CD4-positive, alpha-beta memory T cell (primary cell): ENCODE measurements at regions not wholly inside any gene's neighbourhood (a gene's known extent, or its start where the extent isn't known, plus 50 kb on each side); places are given as distances from the start of the nearest gene placed in this dataset.

ENCODE experiments used
- CTCF ChIA-PET: fragments of 350-600 bp; sonication (Branson Sonifier 250); formaldehyde crosslinking; loops from one replicate; lab custom pipeline; 2021; ENCODE audit warnings: inconsistent platforms; ENCODE audit not compliant: partially characterized antibody; lab: Charles Lee
- POLR2A ChIA-PET: fragments of 350-600 bp; sonication (Branson Sonifier 250); formaldehyde crosslinking; loops from one replicate; lab custom pipeline; 2021; ENCODE audit not compliant: partially characterized antibody; lab: Charles Lee
- DNase-seq, 5 donors: peaks; one replicate each; pipeline versions ENCODE4 v3.0.0 to v3.0.0-alpha.2; 2020 to 2022; ENCODE audit warnings: mixed read lengths in 1 of 5
- H3K27ac ChIP-seq: one replicate; pipeline ENCODE4 v1.7.0; 2013; ENCODE audit warnings: low read depth, low read length
- H3K27me3 ChIP-seq: 2 replicates; pipeline ENCODE4 v1.7.0; 2013; ENCODE audit warnings: mild to moderate bottlenecking, low read length, moderate library complexity; ENCODE audit not compliant: insufficient read depth
- H3K36me3 ChIP-seq: 2 replicates; pipeline ENCODE4 v1.7.0; 2013; ENCODE audit warnings: mild to moderate bottlenecking, low read length, moderate library complexity; ENCODE audit not compliant: insufficient read depth
- H3K4me1 ChIP-seq: 2 replicates; pipeline ENCODE4 v1.7.0; 2013; ENCODE audit warnings: mild to moderate bottlenecking, low read length, moderate library complexity; ENCODE audit not compliant: insufficient read depth
- H3K4me3 ChIP-seq, 2 donors: one replicate each; pipeline ENCODE4 v1.7.0; 2013; ENCODE audit warnings: low read length in 2 of 2, mild to moderate bottlenecking in 1 of 2
- H3K9me3 ChIP-seq, 2 donors: one replicate each; pipeline ENCODE4 v1.7.0; 2013; ENCODE audit warnings: low read length in 2 of 2, control low read depth in 1 of 2; ENCODE audit not compliant: control insufficient read depth in 1 of 2
- H3K27ac Mint-ChIP-seq, 7 donors: one replicate each; pipeline ENCODE4 v1.8.0; 2020 to 2021; ENCODE audit warnings: mixed read lengths in 7 of 7, mild to moderate bottlenecking in 6 of 7, inconsistent platforms in 3 of 7, moderate library complexity in 3 of 7
- H3K27me3 Mint-ChIP-seq, 2 donors: one replicate each; pipeline ENCODE4 v1.8.0; 2020 to 2021; ENCODE audit warnings: mixed read lengths in 2 of 2
- H3K36me3 Mint-ChIP-seq, 2 donors: one replicate each; pipeline ENCODE4 v1.8.0; 2020 to 2021; ENCODE audit warnings: mixed read lengths in 2 of 2, inconsistent platforms in 1 of 2, mild to moderate bottlenecking in 1 of 2
- H3K4me1 Mint-ChIP-seq, 4 donors: one replicate each; pipeline ENCODE4 v1.8.0; 2020 to 2021; ENCODE audit warnings: mixed read lengths in 4 of 4, mild to moderate bottlenecking in 1 of 4
- H3K4me3 Mint-ChIP-seq, 8 donors: one replicate each; pipeline ENCODE4 v1.8.0; 2020 to 2021; ENCODE audit warnings: mixed read lengths in 8 of 8, mild to moderate bottlenecking in 7 of 8, moderate library complexity in 6 of 8, inconsistent platforms in 3 of 8
- H3K9me3 Mint-ChIP-seq, 8 donors: one replicate each; pipeline ENCODE4 v1.8.0; 2020 to 2021; ENCODE audit warnings: mixed read lengths in 8 of 8, mild to moderate bottlenecking in 5 of 8, inconsistent platforms in 3 of 8, moderate library complexity in 1 of 8
- intact Hi-C: fragments of 100-400 bp; cut with micrococcal nuclease; formaldehyde crosslinking; loops from one replicate; pipeline ENCODE4 v1.15.1; 2023

- Histone ChIP-seq H3K27ac (no peak overlapping the region), H3K9me3 (no peaks in the 10 kb centered on the region), H3K4me3 (no peak overlapping the region), H3K27me3 (no peaks in the 10 kb centered on the region), H3K4me1 (no peaks in the 10 kb centered on the region), H3K36me3 (no peaks in the 10 kb centered on the region)
- Mint-ChIP-seq H3K4me1 (no peaks in the 10 kb centered on the region), H3K27me3 (peaks cover 0 to 2% of the 10 kb centered on the region in 2 donors), H3K27ac (no peak overlapping the region), H3K4me3 (no peak overlapping the region), H3K9me3 (peaks cover 0 to 3% (median 0%) of the 10 kb centered on the region in 8 donors), H3K36me3 (no peaks in the 10 kb centered on the region)
- ChIA-PET POLR2A (no interaction called here), CTCF (interaction anchor here (1.3 kb wide), 1 partner anchor 9 kb away, joined by 3 read pairs; no protein-coding TSS in a partner anchor)
- DNase-seq = no peak
- intact Hi-C loops = no loop called here
These were observed 240.9 kb downstream of the GAS1 start for GRCh38 chr9:86706391-86706790.

- Histone ChIP-seq H3K27me3 (no peaks in the 10 kb centered on the region), H3K27ac (no peak overlapping the region), H3K4me1 (no peaks in the 10 kb centered on the region), H3K9me3 (no peaks in the 10 kb centered on the region), H3K36me3 (no peaks in the 10 kb centered on the region), H3K4me3 (no peak overlapping the region)
- intact Hi-C loops = no loop called here
- ChIA-PET POLR2A (no interaction called here), CTCF (no interaction called here)
- Mint-ChIP-seq H3K9me3 (peaks cover 0 to 3% (median 0%) of the 10 kb centered on the region in 8 donors), H3K4me1 (no peaks in the 10 kb centered on the region), H3K27me3 (peaks cover 2 to 3% of the 10 kb centered on the region in 2 donors), H3K4me3 (no peak overlapping the region), H3K27ac (no peak overlapping the region), H3K36me3 (no peaks in the 10 kb centered on the region)
- DNase-seq = no peak
These were observed 241.8 kb downstream of the GAS1 start for GRCh38 chr9:86705490-86705889.

- Mint-ChIP-seq H3K36me3 (no peaks in the 10 kb centered on the region), H3K27me3 (peaks cover 2 to 3% of the 10 kb centered on the region in 2 donors), H3K27ac (no peak overlapping the region), H3K4me3 (no peak overlapping the region), H3K4me1 (no peaks in the 10 kb centered on the region), H3K9me3 (peaks cover 0 to 3% (median 0%) of the 10 kb centered on the region in 8 donors)
- DNase-seq = no peak
- no peaks in the 10 kb centered on the region for H3K27me3 ChIP-seq
- H3K36me3 ChIP-seq = no peaks in the 10 kb centered on the region
- no peaks in the 10 kb centered on the region for H3K4me1 ChIP-seq
- intact Hi-C loops = no loop called here
- CTCF ChIA-PET = no interaction called here
- POLR2A ChIA-PET = no interaction called here
- H3K4me3 ChIP-seq = no peak overlapping the region
- no peak overlapping the region for H3K27ac ChIP-seq
- no peaks in the 10 kb centered on the region for H3K9me3 ChIP-seq
These were observed 244.0 kb downstream of the GAS1 start for GRCh38 chr9:86703346-86703745.

- no peak for DNase-seq
- no peak overlapping the region for H3K27ac Mint-ChIP-seq
- ChIA-PET CTCF (no interaction called here), POLR2A (no interaction called here)
- Histone ChIP-seq H3K4me1 (no peaks in the 10 kb centered on the region), H3K36me3 (no peaks in the 10 kb centered on the region), H3K27me3 (no peaks in the 10 kb centered on the region), H3K27ac (no peak overlapping the region), H3K4me3 (no peak overlapping the region), H3K9me3 (no peaks in the 10 kb centered on the region)
- H3K9me3 Mint-ChIP-seq = peaks cover 0 to 3% (median 0%) of the 10 kb centered on the region in 8 donors
- H3K36me3 Mint-ChIP-seq = no peaks in the 10 kb centered on the region
- no peaks in the 10 kb centered on the region for H3K4me1 Mint-ChIP-seq
- H3K4me3 Mint-ChIP-seq = no peak overlapping the region
- intact Hi-C loops = no loop called here
- peaks cover 2 to 4% of the 10 kb centered on the region in 2 donors for H3K27me3 Mint-ChIP-seq
These were observed 246.7 kb downstream of the GAS1 start for GRCh38 chr9:86700629-86701028.

GRCh38 chr9:86697999-86698398 lies 249.3 kb downstream of the GAS1 start:
- ChIA-PET CTCF (interaction anchor here (1.0 kb wide), 1 partner anchor 9 kb away, joined by 3 read pairs; no protein-coding TSS in a partner anchor), POLR2A (no interaction called here)
- Mint-ChIP-seq H3K27ac (no peak overlapping the region), H3K9me3 (no peaks in the 10 kb centered on the region), H3K4me3 (no peak overlapping the region), H3K27me3 (peaks cover 2 to 4% of the 10 kb centered on the region in 2 donors), H3K36me3 (no peaks in the 10 kb centered on the region), H3K4me1 (no peaks in the 10 kb centered on the region)
- DNase-seq = no peak
- no peaks in the 10 kb centered on the region for H3K4me1 ChIP-seq
- H3K36me3 ChIP-seq = no peaks in the 10 kb centered on the region
- H3K27ac ChIP-seq = no peak overlapping the region
- no peaks in the 10 kb centered on the region for H3K9me3 ChIP-seq
- intact Hi-C loops = no loop called here
- H3K4me3 ChIP-seq = no peak overlapping the region
- no peaks in the 10 kb centered on the region for H3K27me3 ChIP-seq

GRCh38 chr9:86697213-86697612 lies 250.1 kb downstream of the GAS1 start:
- Mint-ChIP-seq H3K4me3 (no peak overlapping the region), H3K27me3 (peaks cover 2 to 6% of the 10 kb centered on the region in 2 donors), H3K9me3 (no peaks in the 10 kb centered on the region), H3K36me3 (no peaks in the 10 kb centered on the region), H3K27ac (no peak overlapping the region), H3K4me1 (no peaks in the 10 kb centered on the region)
- DNase-seq = no peak
- Histone ChIP-seq H3K27ac (no peak overlapping the region), H3K9me3 (no peaks in the 10 kb centered on the region), H3K36me3 (no peaks in the 10 kb centered on the region), H3K4me1 (no peaks in the 10 kb centered on the region), H3K27me3 (no peaks in the 10 kb centered on the region), H3K4me3 (no peak overlapping the region)
- intact Hi-C loops = no loop called here
- ChIA-PET CTCF (interaction anchor here (1.0 kb wide), 1 partner anchor 10 kb away, joined by 3 read pairs; no protein-coding TSS in a partner anchor), POLR2A (no interaction called here)

GRCh38 chr9:86695910-86696424 lies 251.3 kb downstream of the GAS1 start:
- Mint-ChIP-seq H3K27ac (no peak overlapping the region), H3K4me1 (no peaks in the 10 kb centered on the region), H3K9me3 (no peaks in the 10 kb centered on the region), H3K36me3 (no peaks in the 10 kb centered on the region), H3K4me3 (no peak overlapping the region), H3K27me3 (peaks cover 2 to 4% of the 10 kb centered on the region in 2 donors)
- Histone ChIP-seq H3K4me1 (no peaks in the 10 kb centered on the region), H3K27me3 (no peaks in the 10 kb centered on the region), H3K27ac (no peak overlapping the region), H3K4me3 (no peak overlapping the region), H3K36me3 (no peaks in the 10 kb centered on the region), H3K9me3 (no peaks in the 10 kb centered on the region)
- no peak for DNase-seq
- intact Hi-C loops = no loop called here
- CTCF ChIA-PET = no interaction called here
- POLR2A ChIA-PET = no interaction called here
